ENCODE measurements at regions not wholly inside any gene's neighbourhood (a gene's known extent, or its start where the extent isn't known, plus 50 kb on each side); places are given as distances from the start of the nearest gene placed in this dataset.

- no peak for TF ChIP-seq ZNF544 (tag by site-specific recombination; IDR thresholded peaks at IDR 0.05)
- TF ChIP-seq CTCF (tag by site-specific recombination; IDR thresholded peaks at IDR 0.05): no peak
- TF ChIP-seq ZNF501 (tag by site-specific recombination; IDR thresholded peaks at IDR 0.05): no peak
Measured at GRCh38 chr22:48261706-48262105, 1499.3 kb downstream of the TBC1D22A start.
